ENCODE measurements at regions not wholly inside any gene's neighbourhood (a gene's known extent, or its start where the extent isn't known, plus 50 kb on each side); places are given as distances from the start of the nearest gene placed in this dataset.

GRCh38 chr14:36398463-36399291, 78.2 kb upstream of the MBIP start:
- BruUV-seq (replicated peaks): no TSS peak
- Histone ChIP-seq H3K9me2 (ENCODE audit: insufficient read depth, low read length) (no peaks in the 10 kb centered on the region), H3K27ac (ENCODE audit: low read depth, low read length, poor library complexity, severe bottlenecking) (no peak overlapping the region), H3K79me2 (ENCODE audit: insufficient read depth, low read depth, low read length) (no peaks in the 10 kb centered on the region), H2AFZ (ENCODE audit: low read length) (no peak overlapping the region), H3K9me3 (ENCODE audit: low read length) (no peaks in the 10 kb centered on the region), H3K36me3 (ENCODE audit: insufficient read depth, low read length) (no peaks in the 10 kb centered on the region), H3K4me3 (ENCODE audit: low read depth, low read length, poor library complexity, severe bottlenecking) (no peak overlapping the region), H3K4me1 (ENCODE audit: insufficient read depth, low read length, poor library complexity, severe bottlenecking) (no peaks in the 10 kb centered on the region), H4K20me1 (ENCODE audit: insufficient read depth, low read length) (no peaks in the 10 kb centered on the region), H3K4me2 (ENCODE audit: low read length) (no peak overlapping the region)
- intact Hi-C loops (cut with micrococcal nuclease; ENCODE audit: unreplicated experiment): no loop called here
- no peak for TF ChIP-seq EZH2phosphoT487 (IDR thresholded peaks at IDR 0.05; ENCODE audit: borderline replicate concordance, low read depth, low read length)
- POLR2A ChIA-PET: no interaction called here
- DNase-seq (ENCODE audit: low spot score): no peak
- CTCF ChIA-PET (ENCODE audit: unreplicated experiment): no interaction called here

GRCh38 chr14:36397357-36397756, 76.9 kb upstream of the MBIP start:
- Histone ChIP-seq H3K4me2 (ENCODE audit: low read length) (no peak overlapping the region), H3K9me3 (ENCODE audit: low read length) (no peaks in the 10 kb centered on the region), H2AFZ (ENCODE audit: low read length) (no peak overlapping the region), H3K4me3 (ENCODE audit: low read depth, low read length, poor library complexity, severe bottlenecking) (no peak overlapping the region), H4K20me1 (ENCODE audit: insufficient read depth, low read length) (no peaks in the 10 kb centered on the region), H3K27ac (ENCODE audit: low read depth, low read length, poor library complexity, severe bottlenecking) (no peak overlapping the region), H3K9me2 (ENCODE audit: insufficient read depth, low read length) (no peaks in the 10 kb centered on the region), H3K4me1 (ENCODE audit: insufficient read depth, low read length, poor library complexity, severe bottlenecking) (no peaks in the 10 kb centered on the region), H3K79me2 (ENCODE audit: insufficient read depth, low read depth, low read length) (no peaks in the 10 kb centered on the region), H3K36me3 (ENCODE audit: insufficient read depth, low read length) (no peaks in the 10 kb centered on the region)
- no peak for DNase-seq (ENCODE audit: low spot score)
- ChIA-PET CTCF (ENCODE audit: unreplicated experiment) (interaction anchor here (0.5 kb wide), 1 partner anchor 77 kb away, joined by 8 read pairs; no protein-coding TSS in a partner anchor), POLR2A (no interaction called here)
- BruUV-seq (replicated peaks): no TSS peak
- TF ChIP-seq EZH2phosphoT487 (IDR thresholded peaks at IDR 0.05; ENCODE audit: borderline replicate concordance, low read depth, low read length): no peak
- TF ChIP-seq CTCF (conservative IDR thresholded peaks at IDR 0.05; ENCODE audit: low read length): no peak
- intact Hi-C loops (cut with micrococcal nuclease; ENCODE audit: unreplicated experiment): no loop called here

- H3K27ac ChIP-seq (ENCODE audit: low read depth, low read length, poor library complexity, severe bottlenecking): no peak overlapping the region
- H3K79me2 ChIP-seq (ENCODE audit: insufficient read depth, low read depth, low read length): no peaks in the 10 kb centered on the region
- H3K4me1 ChIP-seq (ENCODE audit: insufficient read depth, low read length, poor library complexity, severe bottlenecking): no peaks in the 10 kb centered on the region
- ChIA-PET POLR2A (no interaction called here), CTCF (ENCODE audit: unreplicated experiment) (interaction anchor here (0.5 kb wide), 1 partner anchor 77 kb away, joined by 8 read pairs; no protein-coding TSS in a partner anchor)
- no TSS peak for BruUV-seq (replicated peaks)
- no peaks in the 10 kb centered on the region for H3K9me2 ChIP-seq (ENCODE audit: insufficient read depth, low read length)
- H3K36me3 ChIP-seq (ENCODE audit: insufficient read depth, low read length): no peaks in the 10 kb centered on the region
- H3K4me2 ChIP-seq (ENCODE audit: low read length): no peak overlapping the region
- no peak overlapping the region for H2AFZ ChIP-seq (ENCODE audit: low read length)
- no peak for DNase-seq (ENCODE audit: low spot score)
- no peaks in the 10 kb centered on the region for H4K20me1 ChIP-seq (ENCODE audit: insufficient read depth, low read length)
- no peak overlapping the region for H3K4me3 ChIP-seq (ENCODE audit: low read depth, low read length, poor library complexity, severe bottlenecking)
- TF ChIP-seq CTCF (conservative IDR thresholded peaks at IDR 0.05; ENCODE audit: low read length) (no peak), EZH2phosphoT487 (IDR thresholded peaks at IDR 0.05; ENCODE audit: borderline replicate concordance, low read depth, low read length) (no peak)
- intact Hi-C loops (cut with micrococcal nuclease; ENCODE audit: unreplicated experiment): no loop called here
- H3K9me3 ChIP-seq (ENCODE audit: low read length): no peaks in the 10 kb centered on the region
These were observed 76.4 kb upstream of the MBIP start for GRCh38 chr14:36396798-36397197.
